ENCODE measurements at regions not wholly inside any gene's neighbourhood (a gene's known extent, or its start where the extent isn't known, plus 50 kb on each side); places are given as distances from the start of the nearest gene placed in this dataset.

GRCh38 chr2:38470115-38470514, 93.0 kb upstream of the ATL2 start:
- H3K4me1 ChIP-seq (ENCODE audit: insufficient read depth, low read length): no peaks in the 10 kb centered on the region
- no peak overlapping the region for H3K4me3 ChIP-seq (ENCODE audit: low read depth in 1 of 2, low read length in 2 of 2)
- no peaks in the 10 kb centered on the region for H3K79me2 ChIP-seq (ENCODE audit: insufficient read depth, low read length)
- no peaks in the 10 kb centered on the region for H4K20me1 ChIP-seq (ENCODE audit: insufficient read depth, low read length)
- no peaks in the 10 kb centered on the region for H3K36me3 ChIP-seq (ENCODE audit: insufficient read depth, low read length)
- DNase-seq (no peak), ATAC-seq (ENCODE audit: insufficient read depth, low read depth) (no peak)
- no peak overlapping the region for H3K9ac ChIP-seq (ENCODE audit: low read depth, low read length)
- no peak overlapping the region for H3K27ac ChIP-seq (ENCODE audit: low read length)
- H3K4me2 ChIP-seq (ENCODE audit: insufficient read depth, low read length): no peak overlapping the region
- TF ChIP-seq CTCF (IDR thresholded peaks at IDR 0.05; ENCODE audit: borderline replicate concordance, extremely low read depth, low read length, poor library complexity, severe bottlenecking) (no peak), EZH2 (IDR thresholded peaks at IDR 0.05; ENCODE audit: borderline replicate concordance, low read depth, low read length, severe bottlenecking) (no peak)
- H3K27me3 ChIP-seq (ENCODE audit: insufficient read depth, low read length, poor library complexity): no peaks in the 10 kb centered on the region
- H2AFZ ChIP-seq (ENCODE audit: low read depth, low read length): no peak overlapping the region
- no peaks in the 10 kb centered on the region for H3K9me3 ChIP-seq (ENCODE audit: insufficient read depth, low read length, severe bottlenecking)

- H3K4me1 ChIP-seq (ENCODE audit: insufficient read depth, low read length): no peaks in the 10 kb centered on the region
- H3K27me3 ChIP-seq (ENCODE audit: insufficient read depth, low read length, poor library complexity): no peaks in the 10 kb centered on the region
- no peak overlapping the region for H3K4me2 ChIP-seq (ENCODE audit: insufficient read depth, low read length)
- DNase-seq: no peak
- no peaks in the 10 kb centered on the region for H3K9me3 ChIP-seq (ENCODE audit: insufficient read depth, low read length, severe bottlenecking)
- no peaks in the 10 kb centered on the region for H4K20me1 ChIP-seq (ENCODE audit: insufficient read depth, low read length)
- TF ChIP-seq CTCF (IDR thresholded peaks at IDR 0.05; ENCODE audit: borderline replicate concordance, extremely low read depth, low read length, poor library complexity, severe bottlenecking): no peak
- TF ChIP-seq EZH2 (IDR thresholded peaks at IDR 0.05; ENCODE audit: borderline replicate concordance, low read depth, low read length, severe bottlenecking): no peak
- no peak for ATAC-seq (ENCODE audit: insufficient read depth, low read depth)
- no peak overlapping the region for H3K9ac ChIP-seq (ENCODE audit: low read depth, low read length)
- no peak overlapping the region for H3K27ac ChIP-seq (ENCODE audit: low read length)
- no peak overlapping the region for H2AFZ ChIP-seq (ENCODE audit: low read depth, low read length)
- H3K79me2 ChIP-seq (ENCODE audit: insufficient read depth, low read length): no peaks in the 10 kb centered on the region
- H3K4me3 ChIP-seq (ENCODE audit: low read depth in 1 of 2, low read length in 2 of 2): no peak overlapping the region
- H3K36me3 ChIP-seq (ENCODE audit: insufficient read depth, low read length): no peaks in the 10 kb centered on the region
Measured at GRCh38 chr2:38467768-38468455, 90.8 kb upstream of the ATL2 start.

- no peak overlapping the region for H3K4me3 ChIP-seq (ENCODE audit: low read depth in 1 of 2, low read length in 2 of 2)
- H3K4me1 ChIP-seq (ENCODE audit: insufficient read depth, low read length): no peaks in the 10 kb centered on the region
- no peak overlapping the region for H3K27ac ChIP-seq (ENCODE audit: low read length)
- no peaks in the 10 kb centered on the region for H3K79me2 ChIP-seq (ENCODE audit: insufficient read depth, low read length)
- H3K27me3 ChIP-seq (ENCODE audit: insufficient read depth, low read length, poor library complexity): no peaks in the 10 kb centered on the region
- H4K20me1 ChIP-seq (ENCODE audit: insufficient read depth, low read length): no peaks in the 10 kb centered on the region
- no peaks in the 10 kb centered on the region for H3K9me3 ChIP-seq (ENCODE audit: insufficient read depth, low read length, severe bottlenecking)
- H3K9ac ChIP-seq (ENCODE audit: low read depth, low read length): no peak overlapping the region
- TF ChIP-seq CTCF (IDR thresholded peaks at IDR 0.05; ENCODE audit: borderline replicate concordance, extremely low read depth, low read length, poor library complexity, severe bottlenecking): no peak
- no peak for TF ChIP-seq EZH2 (IDR thresholded peaks at IDR 0.05; ENCODE audit: borderline replicate concordance, low read depth, low read length, severe bottlenecking)
- no peak overlapping the region for H2AFZ ChIP-seq (ENCODE audit: low read depth, low read length)
- no peak for DNase-seq
- H3K36me3 ChIP-seq (ENCODE audit: insufficient read depth, low read length): no peaks in the 10 kb centered on the region
- no peak for ATAC-seq (ENCODE audit: insufficient read depth, low read depth)
- H3K4me2 ChIP-seq (ENCODE audit: insufficient read depth, low read length): no peak overlapping the region
Measured at GRCh38 chr2:38466876-38467767, 90.0 kb upstream of the ATL2 start.

Measured in DND-41 (cell line).